K562 (cell line): ENCODE measurements at regions not wholly inside any gene's neighbourhood (a gene's known extent, or its start where the extent isn't known, plus 50 kb on each side); places are given as distances from the start of the nearest gene placed in this dataset.

ENCODE experiments used
- ATAC-seq: fragments of 200-7000 bp; cut with Tn5 transposase; 3 replicates; pipeline ENCODE4 v1.9.1; 2020; ENCODE audit warnings: moderate library complexity
- BruUV-seq: library from RNA; stranded (reverse); fragments of 400-500 nt; replicated peaks from 2 replicates; lab custom pipeline; 2021; lab: Mats Ljungman, UMichigan
- CTCF ChIA-PET: fragments of 300-600 bp; formaldehyde crosslinking; extraction: SDS; loops from one replicate; lab custom pipeline; 2021; ENCODE audit warnings: low intra/inter-chr PET ratio; lab: Yijun Ruan, JAX
- POLR2A ChIA-PET: fragments of 300-600, 350-650 bp; sonication (Branson Sonifier 250); formaldehyde crosslinking; extraction: SDS; loops from one replicate; lab custom pipeline; 2021; ENCODE audit warnings: antibody characterized with exemption, inconsistent platforms; lab: Yijun Ruan, JAX
- DNase-seq, 4 experiments: peaks; one replicate each; pipeline versions ENCODE4 v3.0.0 to v3.0.0-alpha.2; 2011 to 2018; ENCODE audit warnings: low spot score in 3 of 4, mixed read lengths in 3 of 4; ENCODE audit errors: extremely low read depth in 1 of 4
- FAIRE-seq: peaks from 2 replicates; lab custom pipeline; 2011; peaks lifted over from hg19 to GRCh38; lab: Jason Lieb, UNC
- H2AFZ ChIP-seq: 2 replicates; pipeline ENCODE4 v1.6.0; 2011; ENCODE audit warnings: low read depth, low read length, control low read depth, inconsistent platforms
- H3K27ac ChIP-seq: fragments of 200-600 bp; 3 replicates; pipeline ENCODE4 v1.8.0; 2011; ENCODE audit warnings: low read depth, mild to moderate bottlenecking, control low read depth, inconsistent platforms, low read length, moderate library complexity, mixed read lengths; ENCODE audit errors: extremely low read depth
- H3K27me3 ChIP-seq, 2 experiments: fragments of 300-600 bp in 1 of 2; 2 replicates in 1 of 2; 3 replicates in 1 of 2; pipeline versions ENCODE4 v1.6.0 to v1.8.0; 2011; ENCODE audit warnings: inconsistent platforms in 2 of 2, low read length in 2 of 2, mild to moderate bottlenecking in 1 of 2, mixed read lengths in 1 of 2, moderate library complexity in 1 of 2; ENCODE audit not compliant: control insufficient read depth in 2 of 2, insufficient read depth in 2 of 2
- H3K36me3 ChIP-seq: fragments of 300-600 bp; 3 replicates; pipeline ENCODE4 v1.8.0; 2011; ENCODE audit warnings: mild to moderate bottlenecking, low read length, inconsistent platforms; ENCODE audit not compliant: control insufficient read depth, insufficient read depth
- H3K4me1 ChIP-seq, 2 experiments: fragments of 200-600 bp in 1 of 2; replicated peaks in 1 of 2; 2 replicates in 1 of 2; 3 replicates in 1 of 2; pipeline versions ENCODE4 v1.5.1 to v1.8.0; 2011; ENCODE audit warnings: inconsistent platforms in 2 of 2, low read length in 2 of 2, mild to moderate bottlenecking in 1 of 2, mixed read lengths in 1 of 2, moderate library complexity in 1 of 2; ENCODE audit not compliant: control insufficient read depth in 2 of 2, insufficient read depth in 2 of 2
- H3K4me2 ChIP-seq: 2 replicates; pipeline ENCODE4 v1.6.1; 2011; ENCODE audit warnings: low read length, control low read depth, inconsistent platforms, mixed read lengths; ENCODE audit not compliant: insufficient read depth
- H3K4me3 ChIP-seq: fragments of 200-600 bp; sonication (generic), shearing (Covaris generic); 2 replicates; pipeline ENCODE4 v1.5.1; 2016; ENCODE audit warnings: control low read depth, inconsistent platforms
- H3K79me2 ChIP-seq: fragments of 200-600 bp; 3 replicates; pipeline ENCODE4 v1.8.0; 2011; ENCODE audit warnings: low read length, inconsistent platforms; ENCODE audit not compliant: control insufficient read depth, insufficient read depth
- H3K9ac ChIP-seq, 2 experiments: 2 replicates each; pipeline versions ENCODE4 v1.6.0 to v1.6.1; 2011; ENCODE audit warnings: low read depth in 2 of 2, low read length in 2 of 2, control low read depth in 1 of 2, inconsistent platforms in 1 of 2, mild to moderate bottlenecking in 1 of 2, mixed read lengths in 1 of 2; ENCODE audit not compliant: insufficient read depth in 1 of 2
- H3K9me1 ChIP-seq: one replicate; pipeline ENCODE4 v1.6.0; 2011; ENCODE audit warnings: inconsistent platforms, mild to moderate bottlenecking, low read length, moderate library complexity; ENCODE audit not compliant: control insufficient read depth, insufficient read depth
- H3K9me3 ChIP-seq: replicated peaks from 2 replicates; pipeline ENCODE4 v1.5.1; 2011; ENCODE audit warnings: low read depth, low read length, inconsistent platforms; ENCODE audit not compliant: control insufficient read depth, insufficient read depth
- H4K20me1 ChIP-seq: replicated peaks from 2 replicates; pipeline ENCODE4 v1.6.1; 2011; ENCODE audit warnings: low read length, inconsistent platforms, mixed read lengths; ENCODE audit not compliant: control insufficient read depth, insufficient read depth
- GATAD2A ChIP-seq: fragments of 450-650 bp; IDR thresholded peaks from 2 replicates; pipeline ENCODE4 v1.6.1; 2017
- NCOA2 ChIP-seq, 2 experiments: fragments of 450-650 bp; IDR thresholded peaks; 2 replicates each; pipeline ENCODE4 v1.6.1; 2018; ENCODE audit warnings: mild to moderate bottlenecking in 2 of 2, moderate library complexity in 1 of 2; ENCODE audit not compliant: partially characterized antibody in 2 of 2
- TARDBP ChIP-seq: fragments of 450-650 bp; IDR thresholded peaks from 2 replicates; pipeline ENCODE4 v1.6.1; 2016
- WGBS: fragments of 100-300 bp; shearing (Covaris generic); methylation state at CpG from one replicate; pipeline ENCODE4 v1.1.6; 2016; ENCODE audit warnings: low coverage, mixed read lengths; ENCODE audit not compliant: insufficient coverage; ENCODE audit errors: missing lambda C conversion rate; 5-methylcytosine and 5-hydroxymethylcytosine counted together
- in situ Hi-C: fragments of 300-500 bp; cut with MboI; formaldehyde crosslinking; loops from 4 replicates; pipeline ENCODE4 v1.15.0; 2018; ENCODE audit warnings: inconsistent platforms, mixed read lengths
- intact Hi-C: fragments of 100-400 bp; cut with micrococcal nuclease; formaldehyde crosslinking; loops from 2 replicates; pipeline ENCODE4 v1.14.2; 2022
- TF ChIP-seq, protein P1 (sequence below): fragments of 450-650 bp; IDR thresholded peaks from 2 replicates; pipeline ENCODE4 v1.6.1; 2016; ENCODE audit warnings: mild to moderate bottlenecking

GRCh38 chr22:25397616-25398015 is 166.9 kb upstream of the GRK3 start:
- POLR2A ChIA-PET = no interaction called here
- Histone ChIP-seq H3K36me3 (no peaks in the 10 kb centered on the region), H3K9me3 (no peaks in the 10 kb centered on the region), H3K4me3 (no peak overlapping the region), H3K4me2 (no peak overlapping the region), H3K9ac (no peak overlapping the region), H3K27me3 (no peaks in the 10 kb centered on the region), H3K79me2 (peaks cover 69% of the 10 kb centered on the region), H2AFZ (no peak overlapping the region), H4K20me1 (peaks cover 26% of the 10 kb centered on the region; the same call in 1 of the 2 replicates), H3K9me1 (no peaks in the 10 kb centered on the region), H3K4me1 (peaks cover 6 to 29% of the 10 kb centered on the region in 2 experiments; a peak in 4 of 5 replicates), H3K27ac (no peak overlapping the region)
- in situ Hi-C loops (no loop called here), intact Hi-C loops (no loop called here)
- no peak for TF ChIP-seq TARDBP
- TF ChIP-seq, protein P1, sequence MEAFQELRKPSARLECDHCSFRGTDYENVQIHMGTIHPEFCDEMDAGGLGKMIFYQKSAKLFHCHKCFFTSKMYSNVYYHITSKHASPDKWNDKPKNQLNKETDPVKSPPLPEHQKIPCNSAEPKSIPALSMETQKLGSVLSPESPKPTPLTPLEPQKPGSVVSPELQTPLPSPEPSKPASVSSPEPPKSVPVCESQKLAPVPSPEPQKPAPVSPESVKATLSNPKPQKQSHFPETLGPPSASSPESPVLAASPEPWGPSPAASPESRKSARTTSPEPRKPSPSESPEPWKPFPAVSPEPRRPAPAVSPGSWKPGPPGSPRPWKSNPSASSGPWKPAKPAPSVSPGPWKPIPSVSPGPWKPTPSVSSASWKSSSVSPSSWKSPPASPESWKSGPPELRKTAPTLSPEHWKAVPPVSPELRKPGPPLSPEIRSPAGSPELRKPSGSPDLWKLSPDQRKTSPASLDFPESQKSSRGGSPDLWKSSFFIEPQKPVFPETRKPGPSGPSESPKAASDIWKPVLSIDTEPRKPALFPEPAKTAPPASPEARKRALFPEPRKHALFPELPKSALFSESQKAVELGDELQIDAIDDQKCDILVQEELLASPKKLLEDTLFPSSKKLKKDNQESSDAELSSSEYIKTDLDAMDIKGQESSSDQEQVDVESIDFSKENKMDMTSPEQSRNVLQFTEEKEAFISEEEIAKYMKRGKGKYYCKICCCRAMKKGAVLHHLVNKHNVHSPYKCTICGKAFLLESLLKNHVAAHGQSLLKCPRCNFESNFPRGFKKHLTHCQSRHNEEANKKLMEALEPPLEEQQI = no peak
- no peak for TF ChIP-seq NCOA2 (IDR thresholded peaks at IDR 0.05; ENCODE audit: partially characterized antibody in 2 of 2)
- no peak for TF ChIP-seq GATAD2A
- CTCF ChIA-PET = no interaction called here
- no peak for DNase-seq
- no peak for FAIRE-seq
- BruUV-seq = no TSS peak
- WGBS = 79% methylated on average over 3 of the region's 3 CpGs
- ATAC-seq = no peak
